ENCODE measurements at regions not wholly inside any gene's neighbourhood (a gene's known extent, or its start where the extent isn't known, plus 50 kb on each side); places are given as distances from the start of the nearest gene placed in this dataset.

GRCh38 chr20:58103517-58103904 lies 124.9 kb downstream of the ANKRD60 start:
- RAD21 ChIA-PET (ENCODE audit: low non-redundant PET in 1 of 2, low total read pairs in 2 of 2, uncharacterized antibody in 2 of 2, unreplicated experiment in 2 of 2), result no interaction called here
- H3K27ac ChIP-seq (ENCODE audit: low read depth, low read length), result no peak overlapping the region
- BruUV-seq (replicated peaks), result no TSS peak
- DNase-seq (ENCODE audit: low read depth, low spot score), result no peak
- no peak for TF ChIP-seq EZH2 (IDR thresholded peaks at IDR 0.05)
- TF ChIP-seq ZFX (IDR thresholded peaks at IDR 0.05), result no peak
- no peak for TF ChIP-seq CBX3 (IDR thresholded peaks at IDR 0.05; ENCODE audit: low read depth)
- no peak for TF ChIP-seq SIN3A (IDR thresholded peaks at IDR 0.05; ENCODE audit: low read depth)
- TF ChIP-seq FOSL1 (IDR thresholded peaks at IDR 0.05; ENCODE audit: low read depth), result no peak
- TF ChIP-seq MAX (IDR thresholded peaks at IDR 0.05), result no peak
- TF ChIP-seq POLR2AphosphoS5 (IDR thresholded peaks at IDR 0.05; ENCODE audit: low read depth, low read length), result no peak
- no peak for TF ChIP-seq REST (IDR thresholded peaks at IDR 0.05; ENCODE audit: low read depth)
- no peak for TF ChIP-seq EZH2phosphoT487 (IDR thresholded peaks at IDR 0.05; ENCODE audit: borderline replicate concordance)
- no peak for TF ChIP-seq JUND (IDR thresholded peaks at IDR 0.05)
- TF ChIP-seq EGR1 (IDR thresholded peaks at IDR 0.05; ENCODE audit: low read depth), result no peak
- ATAC-seq, result no peak
- no peaks in the 10 kb centered on the region for H4K20me1 ChIP-seq (ENCODE audit: insufficient read depth)
- no peaks in the 10 kb centered on the region for H3K9me3 ChIP-seq (ENCODE audit: control insufficient read depth in 1 of 2, insufficient read depth in 1 of 2, low read depth in 1 of 2, low read length in 2 of 2)
- H3K9ac ChIP-seq (ENCODE audit: low read length), result no peak overlapping the region
- H3K9me2 ChIP-seq (ENCODE audit: insufficient read depth), result no peaks in the 10 kb centered on the region
- H3K36me3 ChIP-seq (ENCODE audit: control insufficient read depth in 1 of 2, insufficient read depth in 2 of 2, low read length in 2 of 2), result no peaks in the 10 kb centered on the region
- no peak overlapping the region for H3K4me2 ChIP-seq (ENCODE audit: low read length)
- intact Hi-C loops (cut with micrococcal nuclease), result no loop called here
- H2AFZ ChIP-seq (ENCODE audit: low read depth, low read length, poor library complexity, severe bottlenecking), result no peak overlapping the region
- peaks cover 36% of the 10 kb centered on the region for H3K27me3 ChIP-seq (ENCODE audit: insufficient read depth, low read length)
- no peaks in the 10 kb centered on the region for H3K79me2 ChIP-seq (ENCODE audit: insufficient read depth, low read length)
- POLR2A ChIA-PET, result interaction anchor here (0.6 kb wide), 1 partner anchor 203 kb away, joined by 5 read pairs; no protein-coding TSS in a partner anchor
- H3K4me3 ChIP-seq (replicated peaks in 1 of 2; ENCODE audit: low read depth in 1 of 2, low read length in 2 of 2), result no peak overlapping the region
- H3K4me1 ChIP-seq (ENCODE audit: control insufficient read depth in 1 of 2, insufficient read depth in 2 of 2, low read length in 2 of 2), result no peaks in the 10 kb centered on the region
- CTCF ChIA-PET, result interaction anchor here (0.9 kb wide), 1 partner anchor 16 kb away, joined by 4 read pairs; no protein-coding TSS in a partner anchor

Data from HCT116 (cell line).